HepG2 (cell line): ENCODE measurements at regions not wholly inside any gene's neighbourhood (a gene's known extent, or its start where the extent isn't known, plus 50 kb on each side); places are given as distances from the start of the nearest gene placed in this dataset.

Source experiments
- ATAC-seq: fragments of 200-7000 bp; cut with Tn5 transposase; 3 replicates; pipeline ENCODE4 v1.9.1; 2020; ENCODE audit warnings: mild to moderate bottlenecking, moderate library complexity
- BruUV-seq: library from RNA; stranded (reverse); fragments of 400-500 nt; replicated peaks from 2 replicates; lab custom pipeline; 2021; lab: Mats Ljungman, UMichigan
- CTCF ChIA-PET: fragments of 300-600 bp; formaldehyde crosslinking; extraction: SDS; loops from one replicate; lab custom pipeline; 2021; ENCODE audit warnings: low total read pairs, inconsistent platforms, low intra/inter-chr PET ratio; lab: Yijun Ruan, JAX
- POLR2A ChIA-PET: fragments of 350-600 bp; sonication (Branson Sonifier 250); formaldehyde crosslinking; loops from one replicate; lab custom pipeline; 2020; ENCODE audit warnings: antibody characterized with exemption, inconsistent platforms; lab: Yijun Ruan, JAX
- DNase-seq: peaks from one replicate; pipeline ENCODE4 v3.0.0-alpha.2; 2015; ENCODE audit warnings: low spot score
- FAIRE-seq: peaks from 3 replicates; lab custom pipeline; 2011; peaks lifted over from hg19 to GRCh38; lab: Jason Lieb, UNC
- H2AFZ ChIP-seq: one replicate; pipeline ENCODE4 v1.6.1; 2011; ENCODE audit warnings: low read length, inconsistent platforms
- H3K27ac ChIP-seq: fragments of 300-600 bp; 3 replicates; pipeline ENCODE4 v1.8.0; 2011; ENCODE audit warnings: mixed run types, mild to moderate bottlenecking, mixed read lengths, low read length, inconsistent platforms; ENCODE audit not compliant: insufficient read depth; ENCODE audit errors: extremely low read length
- H3K27me3 ChIP-seq, 2 experiments: fragments of 200-600 bp in 1 of 2; 2 replicates in 1 of 2; 3 replicates in 1 of 2; pipeline versions ENCODE4 v1.6.0 to v1.8.0; 2011; ENCODE audit warnings: low read length in 2 of 2, mild to moderate bottlenecking in 2 of 2, moderate library complexity in 2 of 2, inconsistent platforms in 1 of 2; ENCODE audit not compliant: insufficient read depth in 2 of 2, control insufficient read depth in 1 of 2
- H3K36me3 ChIP-seq, 2 experiments: fragments of 200-600 bp in 1 of 2; replicated peaks in 1 of 2; 2 replicates in 1 of 2; 3 replicates in 1 of 2; pipeline versions ENCODE4 v1.5.1 to v1.8.0; 2011; ENCODE audit warnings: low read length in 2 of 2, inconsistent platforms in 1 of 2; ENCODE audit not compliant: insufficient read depth in 2 of 2, control insufficient read depth in 1 of 2
- H3K4me1 ChIP-seq: 2 replicates; pipeline ENCODE4 v1.5.1; 2012; ENCODE audit warnings: low read length, inconsistent platforms; ENCODE audit not compliant: insufficient read depth
- H3K4me2 ChIP-seq: 2 replicates; pipeline ENCODE4 v1.6.0; 2011; ENCODE audit warnings: low read depth, low read length, inconsistent platforms
- H3K4me3 ChIP-seq, 3 experiments: fragments of 200-600 bp in 1 of 3; sonication (generic), shearing (Covaris generic) in 1 of 3; replicated peaks in 1 of 3; 2 replicates each; pipeline ENCODE4 v1.5.1; 2011 to 2016; ENCODE audit warnings: low read length in 3 of 3, inconsistent platforms in 2 of 3, low read depth in 2 of 3, mild to moderate bottlenecking in 2 of 3, control low read depth in 1 of 3, mixed read lengths in 1 of 3; ENCODE audit not compliant: insufficient read depth in 1 of 3
- H3K79me2 ChIP-seq: one replicate; pipeline ENCODE4 v1.6.1; 2011; ENCODE audit warnings: low read length, inconsistent platforms; ENCODE audit not compliant: insufficient read depth
- H3K9ac ChIP-seq: 2 replicates; pipeline ENCODE4 v1.6.0; 2011; ENCODE audit warnings: mild to moderate bottlenecking, low read depth, low read length, inconsistent platforms; ENCODE audit not compliant: insufficient read depth
- H3K9me3 ChIP-seq: 2 replicates; pipeline ENCODE4 v1.5.1; 2012; ENCODE audit warnings: mild to moderate bottlenecking, low read length
- H4K20me1 ChIP-seq: 2 replicates; pipeline ENCODE4 v1.6.0; 2011; ENCODE audit warnings: inconsistent platforms, mild to moderate bottlenecking, low read length, moderate library complexity; ENCODE audit not compliant: insufficient read depth
- ARID4A ChIP-seq: sonication (generic); formaldehyde crosslinking; IDR thresholded peaks from 2 replicates; pipeline ENCODE4 v1.5.0; 2020; ENCODE audit warnings: mild to moderate bottlenecking, missing genetic modification reagents, borderline replicate concordance
- CEBPB ChIP-seq: IDR thresholded peaks from 2 replicates; pipeline ENCODE4 v1.6.1; 2011; ENCODE audit warnings: low read depth, low read length, improper control_type of control experiment, borderline replicate concordance
- CREB1 ChIP-seq, 2 experiments: fragments of 450-650 bp in 1 of 2; IDR thresholded peaks; 2 replicates each; pipeline ENCODE4 v1.6.1; 2016 to 2017; ENCODE audit warnings: control low read depth in 1 of 2, mild to moderate bottlenecking in 1 of 2, missing compliant biosample characterization in 1 of 2, missing genetic modification characterization in 1 of 2
- FLYWCH1 ChIP-seq: sonication (generic); formaldehyde crosslinking; IDR thresholded peaks from 2 replicates; pipeline ENCODE4 v1.8.1; 2023; ENCODE audit warnings: mild to moderate bottlenecking, missing genetic modification reagents
- NR2F1 ChIP-seq, 2 experiments: fragments of 450-650 bp in 1 of 2; formaldehyde crosslinking in 1 of 2; IDR thresholded peaks; 2 replicates each; pipeline versions ENCODE4 v1.5.0 to v1.6.1; 2016 to 2020; ENCODE audit warnings: mild to moderate bottlenecking in 1 of 2, missing compliant biosample characterization in 1 of 2, missing genetic modification reagents in 1 of 2, moderate library complexity in 1 of 2
- WIZ ChIP-seq: sonication (generic); formaldehyde crosslinking; IDR thresholded peaks from 2 replicates; pipeline ENCODE4 v1.5.1; 2020; ENCODE audit warnings: mild to moderate bottlenecking, missing genetic modification reagents
- ZNF614 ChIP-seq: IDR thresholded peaks from 2 replicates; pipeline ENCODE4 v1.6.1; 2018; ENCODE audit warnings: missing biosample characterization, missing genetic modification reagents, inconsistent platforms, borderline replicate concordance
- WGBS: methylation state at CpG from one replicate; pipeline ENCODE4 v1.1.6; 2017; ENCODE audit warnings: low lambda C conversion rate; 5-methylcytosine and 5-hydroxymethylcytosine counted together
- in situ Hi-C: cut with HindIII; loops from 2 replicates; pipeline ENCODE4 v1.10.0; 2017; ENCODE audit warnings: low pct_unique_long_range_greater_than_20kb; ENCODE audit not compliant: extremely low pct_ligation_motif_present
- intact Hi-C: fragments of 100-400 bp; cut with micrococcal nuclease; formaldehyde crosslinking; loops from one replicate; pipeline ENCODE4 v1.10.0; 2022; ENCODE audit not compliant: unreplicated experiment

DNA sequence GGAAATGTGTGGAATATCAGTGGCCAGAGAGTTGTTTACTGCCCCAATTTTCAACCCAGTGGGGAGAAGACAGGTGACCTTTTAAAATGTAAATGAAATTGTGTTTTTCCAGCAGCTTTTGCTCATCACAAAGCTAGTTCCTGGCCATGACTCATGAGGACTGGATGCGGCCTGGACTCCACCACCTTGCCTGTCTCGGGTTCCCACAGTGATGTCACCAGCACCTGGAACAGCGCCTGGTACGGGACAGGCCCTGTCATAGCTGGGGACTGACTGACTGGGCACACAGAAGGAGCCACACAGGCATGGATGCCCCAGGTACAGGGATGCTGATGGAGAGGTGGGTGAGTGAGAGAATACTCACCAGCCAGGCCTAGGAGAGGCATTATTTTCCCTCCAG lies 277.1 kb downstream of the AJAP1 start:
- no CpG with 5 or more reads among the region's 4 CpGs for WGBS
- CTCF ChIA-PET = no interaction called here
- no peaks in the 10 kb centered on the region for H3K4me1 ChIP-seq
- H3K27me3 ChIP-seq = peaks cover 0 to 2% of the 10 kb centered on the region in 2 experiments; a peak in 1 of 5 replicates
- in situ Hi-C loops = no loop called here
- no peak overlapping the region for H3K27ac ChIP-seq
- no peak overlapping the region for H3K4me2 ChIP-seq
- no peak for DNase-seq
- no peak overlapping the region for H3K4me3 ChIP-seq
- no peak overlapping the region for H3K9ac ChIP-seq
- H3K36me3 ChIP-seq = no peaks in the 10 kb centered on the region
- BruUV-seq = no TSS peak
- no peak for ATAC-seq
- no peaks in the 10 kb centered on the region for H4K20me1 ChIP-seq
- H3K9me3 ChIP-seq = peaks cover 7% of the 10 kb centered on the region; the same call in 1 of the 2 replicates
- intact Hi-C loops = no loop called here
- H2AFZ ChIP-seq = no peak overlapping the region
- no peak for FAIRE-seq
- peak; percentile 43 for TF ChIP-seq CREB1 (IDR thresholded peaks at IDR 0.05)
- no peak for TF ChIP-seq CREB1 (CRISPR knock-in tag; IDR thresholded peaks at IDR 0.05)
- TF ChIP-seq NR2F1 (CRISPR knock-in tag; IDR thresholded peaks at IDR 0.05) = no peak
- TF ChIP-seq FLYWCH1 (CRISPR knock-in tag) = no peak
- no peak for TF ChIP-seq ZNF614
- TF ChIP-seq, all 625 proteins: peak for 1
- POLR2A ChIA-PET = no interaction called here
- H3K79me2 ChIP-seq = no peaks in the 10 kb centered on the region

DNA sequence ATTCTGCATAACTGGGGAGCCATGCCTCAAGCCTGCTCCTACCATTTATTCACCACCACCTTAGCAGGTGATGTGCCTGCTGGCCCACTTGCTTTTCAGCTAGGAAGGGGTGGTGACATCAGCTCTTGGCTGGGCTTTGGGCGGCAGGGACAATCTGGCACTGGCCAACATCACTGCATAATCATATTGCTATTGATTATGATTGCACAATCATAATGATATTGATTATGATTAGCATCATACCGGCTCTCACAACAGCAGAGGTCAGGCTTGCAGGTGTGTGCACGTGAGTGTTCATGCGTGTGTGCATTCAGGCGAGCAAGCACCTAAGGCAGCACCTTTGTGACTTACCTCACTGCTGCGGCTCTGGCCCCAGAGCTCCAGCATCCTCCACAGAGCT lies 273.8 kb downstream of the AJAP1 start:
- H4K20me1 ChIP-seq = no peaks in the 10 kb centered on the region
- in situ Hi-C loops = no loop called here
- POLR2A ChIA-PET = no interaction called here
- peak; percentile 76 for TF ChIP-seq CEBPB
- TF ChIP-seq WIZ (CRISPR knock-in tag) = no peak
- TF ChIP-seq ARID4A (CRISPR knock-in tag) = no peak
- TF ChIP-seq, all 625 proteins: peak for 1
- DNase-seq (no peak), ATAC-seq (no peak), FAIRE-seq (no peak)
- Histone ChIP-seq H2AFZ (no peak overlapping the region), H3K4me1 (no peaks in the 10 kb centered on the region), H3K27ac (no peak overlapping the region), H3K36me3 (no peaks in the 10 kb centered on the region), H3K27me3 (no peaks in the 10 kb centered on the region; a peak in 1 of 5 replicates), H3K4me3 (no peak overlapping the region), H3K4me2 (no peak overlapping the region), H3K9ac (no peak overlapping the region), H3K79me2 (no peaks in the 10 kb centered on the region), H3K9me3 (peaks cover 37% of the 10 kb centered on the region)
- WGBS = 14% methylated on average over 4 of the region's 6 CpGs
- intact Hi-C loops = no loop called here
- CTCF ChIA-PET = no interaction called here
- no TSS peak for BruUV-seq
